Small intestine (tissue), 7 donors: ENCODE measurements at regions not wholly inside any gene's neighbourhood (a gene's known extent, or its start where the extent isn't known, plus 50 kb on each side); places are given as distances from the start of the nearest gene placed in this dataset.

Experiments used
- DNase-seq, 2 donors: peaks; one replicate each; pipeline versions ENCODE4 v3.0.0 to v3.0.0-alpha.2; 2013
- FAIRE-seq: peaks from 2 replicates; lab custom pipeline; 2012; peaks lifted over from hg19 to GRCh38; lab: Jason Lieb, UNC
- H3K27ac ChIP-seq, 3 donors: one replicate each; pipeline ENCODE4 v1.5.1; 2013; ENCODE audit warnings: low read length in 2 of 3, mild to moderate bottlenecking in 2 of 3, control low read depth in 1 of 3, inconsistent platforms in 1 of 3, low read depth in 1 of 3, moderate library complexity in 1 of 3
- H3K27me3 ChIP-seq, 3 donors: one replicate each; pipeline ENCODE4 v1.6.1; 2013; ENCODE audit warnings: low read length in 3 of 3, inconsistent platforms in 1 of 3; ENCODE audit not compliant: control insufficient read depth in 3 of 3, insufficient read depth in 3 of 3
- H3K36me3 ChIP-seq, 3 donors: one replicate each; pipeline ENCODE4 v1.6.1; 2013; ENCODE audit warnings: low read length in 3 of 3, inconsistent platforms in 1 of 3, low read depth in 1 of 3, mild to moderate bottlenecking in 1 of 3, moderate library complexity in 1 of 3; ENCODE audit not compliant: control insufficient read depth in 3 of 3, insufficient read depth in 2 of 3
- H3K4me1 ChIP-seq, 3 donors: one replicate each; pipeline ENCODE4 v1.6.1; 2013; ENCODE audit warnings: low read length in 2 of 3, inconsistent platforms in 1 of 3, low read depth in 1 of 3, mild to moderate bottlenecking in 1 of 3, moderate library complexity in 1 of 3; ENCODE audit not compliant: control insufficient read depth in 3 of 3, insufficient read depth in 2 of 3
- H3K4me3 ChIP-seq, 3 donors: one replicate each; pipeline ENCODE4 v1.5.1; 2013; ENCODE audit warnings: low read length in 3 of 3, control low read depth in 1 of 3, inconsistent platforms in 1 of 3, low read depth in 1 of 3, mild to moderate bottlenecking in 1 of 3, moderate library complexity in 1 of 3
- H3K9me3 ChIP-seq, 2 donors: one replicate each; pipeline ENCODE4 v1.6.1; 2013; ENCODE audit warnings: low read depth in 1 of 2, low read length in 1 of 2; ENCODE audit not compliant: control insufficient read depth in 2 of 2, insufficient read depth in 1 of 2
- WGBS, 3 donors: extraction: QIAGEN DNeasy Blood & Tissue Kit; methylation state at CpG; one replicate each; pipeline ENCODE4 v1.1.7; 2013; 5-methylcytosine and 5-hydroxymethylcytosine counted together
- donor health status: healthy with polysubstance abuse.
- donor health status: control.
- donor health status: control.
- donor health status: Bipolar disorder and iron deficiency.
- donor health status: healthy.

GRCh38 chr5:144876990-144877389 lies 706.3 kb downstream of the KCTD16 start:
- Histone ChIP-seq H3K4me3 (no peak overlapping the region), H3K36me3 (no peaks in the 10 kb centered on the region), H3K27me3 (no peaks in the 10 kb centered on the region), H3K27ac (no peak overlapping the region), H3K4me1 (peaks cover 0 to 4% (median 0%) of the 10 kb centered on the region in 3 donors), H3K9me3 (no peaks in the 10 kb centered on the region)
- DNase-seq: no peak
- FAIRE-seq: no peak

GRCh38 chr5:144873076-144873475 lies 702.4 kb downstream of the KCTD16 start:
- WGBS, 3 donors: 10 to 54% (median 31%) methylated on average over 2 of the region's 2 CpGs

DNA sequence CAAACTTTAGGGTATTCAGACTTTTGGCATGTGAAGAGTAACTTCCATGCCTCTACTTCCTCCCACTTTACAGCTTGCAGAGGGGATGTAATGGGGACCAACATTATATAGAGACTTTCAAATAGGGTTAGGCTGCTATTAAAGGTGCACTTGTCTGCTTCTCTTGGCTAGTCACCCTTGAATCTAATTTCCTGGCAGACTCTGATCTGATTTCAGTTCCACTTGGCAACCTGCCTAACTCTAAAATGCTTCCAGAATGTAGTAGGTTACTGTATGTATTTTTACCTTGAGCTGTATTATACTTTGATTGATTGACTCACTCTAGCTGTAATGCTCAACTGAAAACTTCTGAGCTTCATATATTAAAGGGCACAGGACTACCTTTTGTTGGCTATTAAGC lies 693.4 kb downstream of the KCTD16 start:
- peak; percentile 5 to 63 for DNase-seq
- no peaks in the 10 kb centered on the region for H3K9me3 ChIP-seq
- H3K4me1 ChIP-seq: peaks cover 0 to 2% (median 0%) of the 10 kb centered on the region in 3 donors
- no peak overlapping the region for H3K4me3 ChIP-seq
- no peak overlapping the region for H3K27ac ChIP-seq
- no peaks in the 10 kb centered on the region for H3K27me3 ChIP-seq
- no peaks in the 10 kb centered on the region for H3K36me3 ChIP-seq
- FAIRE-seq: no peak

More at GRCh38 chr5:144873076-144873475, 702.4 kb downstream of the KCTD16 start:
- peaks cover 0 to 4% (median 0%) of the 10 kb centered on the region in 3 donors for H3K4me1 ChIP-seq
- no peaks in the 10 kb centered on the region for H3K36me3 ChIP-seq
- peak; percentile 20 to 60 for DNase-seq
- no peak overlapping the region for H3K4me3 ChIP-seq
- FAIRE-seq: no peak
- H3K9me3 ChIP-seq: no peaks in the 10 kb centered on the region
- no peaks in the 10 kb centered on the region for H3K27me3 ChIP-seq
- no peak overlapping the region for H3K27ac ChIP-seq

GRCh38 chr5:144857454-144857853 lies 686.8 kb downstream of the KCTD16 start:
- 29 to 77% (median 70%) methylated on average over 1 of the region's 1 CpG for WGBS, 3 donors
- no peak for DNase-seq
- FAIRE-seq: no peak
- Histone ChIP-seq H3K4me1 (no peaks in the 10 kb centered on the region), H3K27ac (no peak overlapping the region), H3K27me3 (no peaks in the 10 kb centered on the region), H3K9me3 (no peaks in the 10 kb centered on the region), H3K36me3 (no peaks in the 10 kb centered on the region), H3K4me3 (no peak overlapping the region)

- Histone ChIP-seq H3K4me1 (no peaks in the 10 kb centered on the region), H3K9me3 (peaks cover 0 to 7% of the 10 kb centered on the region in 2 donors), H3K27me3 (no peaks in the 10 kb centered on the region), H3K4me3 (no peak overlapping the region), H3K27ac (no peak overlapping the region), H3K36me3 (no peaks in the 10 kb centered on the region)
- FAIRE-seq: no peak
- DNase-seq: no peak
- WGBS, 3 donors: 93 to 95% (median 94%) methylated on average over 2 of the region's 2 CpGs
These were observed 673.4 kb downstream of the KCTD16 start for GRCh38 chr5:144844086-144844485.

DNA sequence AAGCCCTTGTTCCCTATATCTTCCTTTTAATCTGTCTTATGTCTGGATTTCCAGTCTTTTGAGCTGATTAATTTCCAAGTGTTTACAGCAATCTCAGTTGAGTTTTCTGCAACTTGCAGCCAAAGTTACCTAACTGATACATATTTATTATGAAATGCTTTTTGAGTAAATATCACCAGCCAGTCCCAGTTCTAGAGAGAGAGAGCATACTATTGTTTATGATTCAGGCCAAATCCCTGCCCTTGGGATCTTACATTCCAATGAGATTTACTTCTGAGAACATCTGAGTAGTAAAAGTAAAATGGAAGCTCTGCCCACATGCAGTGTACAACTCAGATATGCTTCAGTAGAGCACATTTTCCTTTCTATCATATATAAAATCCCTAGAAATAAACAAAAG lies 661.7 kb downstream of the KCTD16 start:
- H3K4me3 ChIP-seq: no peak overlapping the region
- H3K27ac ChIP-seq: no peak overlapping the region
- FAIRE-seq: no peak
- DNase-seq: no peak
- no peaks in the 10 kb centered on the region for H3K4me1 ChIP-seq
- no peaks in the 10 kb centered on the region for H3K27me3 ChIP-seq
- H3K9me3 ChIP-seq: peaks cover 0 to 6% of the 10 kb centered on the region in 2 donors
- no peaks in the 10 kb centered on the region for H3K36me3 ChIP-seq

DNA sequence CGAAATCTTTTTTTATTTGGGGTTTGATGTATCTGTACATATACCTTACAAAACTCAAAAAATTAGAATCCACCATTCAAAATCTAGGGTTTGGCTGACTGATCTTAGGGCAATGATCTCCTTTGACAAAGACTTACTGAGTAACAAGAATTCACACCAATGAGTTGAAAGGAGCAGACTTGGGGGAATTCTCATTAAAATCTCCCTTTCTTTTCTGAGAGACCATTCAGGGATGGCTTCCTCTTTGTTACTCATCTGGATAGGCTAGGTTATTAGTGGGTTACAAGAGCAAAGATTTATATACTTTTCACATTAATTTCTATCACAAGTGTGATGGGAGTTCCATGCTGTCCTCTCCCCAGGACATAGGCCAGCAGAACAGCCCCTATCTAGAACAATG lies 661.0 kb downstream of the KCTD16 start:
- H3K27me3 ChIP-seq: no peaks in the 10 kb centered on the region
- no peak for FAIRE-seq
- H3K9me3 ChIP-seq: peaks cover 0 to 6% of the 10 kb centered on the region in 2 donors
- H3K4me3 ChIP-seq: no peak overlapping the region
- H3K36me3 ChIP-seq: no peaks in the 10 kb centered on the region
- DNase-seq: no peak
- no peaks in the 10 kb centered on the region for H3K4me1 ChIP-seq
- WGBS, 3 donors: 79 to 87% (median 85%) methylated on average over 1 of the region's 1 CpG
- no peak overlapping the region for H3K27ac ChIP-seq

GRCh38 chr5:144822503-144822902 lies 651.8 kb downstream of the KCTD16 start:
- H3K36me3 ChIP-seq: no peaks in the 10 kb centered on the region
- H3K9me3 ChIP-seq: no peaks in the 10 kb centered on the region
- 43 to 55% (median 52%) methylated on average over 2 of the region's 2 CpGs for WGBS, 3 donors
- no peak overlapping the region for H3K27ac ChIP-seq
- DNase-seq (peak in 1 of 2 donors; percentile 4), FAIRE-seq (no peak)
- H3K4me1 ChIP-seq: peaks cover 0 to 4% (median 0%) of the 10 kb centered on the region in 3 donors
- H3K27me3 ChIP-seq: no peaks in the 10 kb centered on the region
- no peak overlapping the region for H3K4me3 ChIP-seq

GRCh38 chr5:144820278-144820677 lies 649.6 kb downstream of the KCTD16 start:
- Histone ChIP-seq H3K27me3 (no peaks in the 10 kb centered on the region), H3K4me1 (peaks cover 0 to 4% (median 0%) of the 10 kb centered on the region in 3 donors), H3K4me3 (no peak overlapping the region), H3K9me3 (no peaks in the 10 kb centered on the region), H3K27ac (peak overlapping the region in 1 of 3 donors; percentile 55), H3K36me3 (no peaks in the 10 kb centered on the region)
- FAIRE-seq: no peak
- peak; percentile 11 to 68 for DNase-seq
